CD4-positive, alpha-beta T cell treated with Interleukin-4 for 1 hour (primary cell): ENCODE measurements at regions not wholly inside any gene's neighbourhood (a gene's known extent, or its start where the extent isn't known, plus 50 kb on each side); places are given as distances from the start of the nearest gene placed in this dataset.

ENCODE experiments used
- DNase-seq, 2 donors: peaks; one replicate each; pipeline ENCODE4 v3.0.0-alpha.2; 2020 to 2022

- no peak for DNase-seq
These were observed 160.2 kb downstream of the MRPL14 start for GRCh38 chr6:43966853-43967718.

DNA sequence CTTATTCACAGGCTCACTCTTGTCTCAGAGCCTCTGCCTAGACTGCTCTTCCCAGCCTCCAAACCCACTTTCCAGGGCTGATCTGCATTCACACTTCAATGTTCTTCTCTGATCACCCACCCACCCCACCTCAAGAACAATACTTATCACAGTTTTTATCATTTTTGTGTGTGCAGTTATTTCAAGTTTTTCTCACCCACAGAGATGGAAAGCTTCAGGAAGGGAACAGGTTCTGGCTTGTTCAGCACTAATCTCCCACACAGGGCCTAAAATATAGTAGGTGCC is 160.9 kb downstream of the MRPL14 start:
- no peak for DNase-seq

- DNase-seq: no peak
These were observed 161.5 kb downstream of the MRPL14 start for GRCh38 chr6:43965628-43966373.

GRCh38 chr6:43964659-43965570 is 162.3 kb downstream of the MRPL14 start:
- DNase-seq: no peak

DNA sequence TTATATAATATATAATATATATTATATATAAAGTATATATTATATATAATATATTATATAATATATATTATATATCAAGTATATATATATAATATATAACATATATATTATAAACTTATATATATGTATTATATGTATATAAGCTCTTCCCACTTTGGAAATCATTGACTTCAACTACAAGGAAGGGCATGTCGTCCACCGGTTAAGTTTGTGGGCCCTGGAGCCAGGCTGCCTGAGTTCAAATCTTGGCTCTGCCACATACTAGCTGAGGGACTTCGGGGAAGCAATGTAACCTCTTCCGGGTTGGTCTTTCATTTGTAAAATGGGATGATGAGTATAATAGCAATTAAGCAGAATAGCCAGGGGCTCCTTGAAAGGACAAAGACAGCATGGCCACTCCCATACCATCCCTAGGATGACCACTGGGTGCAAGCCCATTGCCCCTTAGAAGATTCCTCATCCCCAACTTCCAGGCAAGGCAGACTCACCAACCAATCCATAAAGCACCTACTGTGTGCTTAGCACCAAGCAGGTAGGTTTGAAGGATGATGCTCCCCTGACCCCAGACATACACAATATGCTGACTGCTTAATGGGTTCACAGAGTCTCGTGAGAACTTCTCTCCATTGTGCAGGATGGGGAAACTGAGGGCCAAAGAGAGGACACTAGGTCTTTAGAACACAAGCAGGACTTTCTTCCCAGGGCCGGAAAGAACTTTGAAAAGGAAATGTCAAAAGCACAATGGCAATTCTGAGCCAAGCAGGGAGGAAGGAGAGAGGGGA is 163.2 kb downstream of the MRPL14 start:
- DNase-seq: no peak

DNA sequence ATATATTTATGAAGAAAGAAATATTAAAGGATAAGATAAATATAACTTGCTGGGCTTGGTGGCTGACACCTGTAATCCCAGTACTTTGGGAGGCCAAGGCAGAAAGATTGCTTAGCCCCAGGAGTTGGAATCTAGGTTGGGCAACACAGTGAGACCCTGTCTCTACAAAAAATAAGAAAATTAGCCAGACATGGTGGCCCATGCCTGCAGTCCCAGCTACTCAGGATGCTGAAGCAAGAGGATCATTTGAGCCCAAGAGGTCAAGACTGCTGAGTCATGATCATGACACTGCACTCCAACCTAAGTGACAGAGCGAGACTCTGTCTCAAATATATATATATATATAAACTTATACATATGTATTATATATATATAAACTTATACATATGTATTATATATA is 164.0 kb downstream of the MRPL14 start:
- no peak for DNase-seq

GRCh38 chr6:43962458-43962857 is 164.8 kb downstream of the MRPL14 start:
- no peak for DNase-seq

GRCh38 chr6:43957273-43957672 is 170.0 kb downstream of the MRPL14 start:
- DNase-seq: no peak

DNA sequence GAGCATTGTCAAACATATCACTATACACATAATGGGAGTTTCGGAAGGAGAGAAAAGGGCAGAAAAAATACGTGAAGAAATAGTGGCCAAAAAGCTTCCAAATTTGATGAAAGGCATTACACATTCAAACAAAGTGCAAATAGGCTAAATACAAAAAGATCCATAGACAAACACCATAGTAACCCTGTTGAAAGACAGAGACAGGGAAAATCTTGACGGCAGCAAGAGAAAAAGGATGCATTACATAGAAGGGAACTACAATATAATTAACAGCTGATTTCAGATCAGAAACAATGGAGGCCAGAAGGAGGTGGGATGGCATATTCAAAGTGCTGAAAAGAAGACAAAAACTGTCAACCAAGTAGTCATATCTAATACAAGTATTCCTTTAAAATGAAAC is 170.8 kb downstream of the MRPL14 start:
- no peak for DNase-seq

GRCh38 chr6:43954311-43955131 is 172.7 kb downstream of the MRPL14 start:
- no peak for DNase-seq

DNA sequence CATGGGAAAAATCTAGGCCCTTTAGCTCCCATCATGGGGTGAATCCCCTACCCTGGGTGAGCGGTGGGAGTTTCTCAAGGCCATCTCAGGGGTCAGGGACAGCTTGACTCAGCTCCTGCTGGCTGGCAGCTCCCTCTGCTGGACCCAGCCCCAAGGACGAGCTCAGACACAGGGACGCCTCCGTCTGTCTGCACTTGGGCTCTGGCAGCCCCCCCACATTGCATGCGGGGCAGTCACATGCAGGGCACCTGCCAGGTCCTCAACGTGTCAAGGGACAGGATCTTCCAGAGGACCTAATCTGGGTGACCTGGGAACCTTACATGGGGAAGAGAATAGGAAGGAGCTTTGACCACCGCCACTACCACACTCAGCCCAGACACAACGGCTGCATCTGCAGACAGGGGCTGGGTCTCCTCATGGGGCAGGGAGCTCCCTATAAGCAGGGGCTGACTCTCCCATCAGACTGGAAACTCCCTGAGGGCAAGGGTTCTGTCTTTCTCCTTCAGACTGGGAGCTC is 173.4 kb downstream of the MRPL14 start:
- no peak for DNase-seq

GRCh38 chr6:43953256-43953655 is 174.0 kb downstream of the MRPL14 start:
- DNase-seq: no peak

DNA sequence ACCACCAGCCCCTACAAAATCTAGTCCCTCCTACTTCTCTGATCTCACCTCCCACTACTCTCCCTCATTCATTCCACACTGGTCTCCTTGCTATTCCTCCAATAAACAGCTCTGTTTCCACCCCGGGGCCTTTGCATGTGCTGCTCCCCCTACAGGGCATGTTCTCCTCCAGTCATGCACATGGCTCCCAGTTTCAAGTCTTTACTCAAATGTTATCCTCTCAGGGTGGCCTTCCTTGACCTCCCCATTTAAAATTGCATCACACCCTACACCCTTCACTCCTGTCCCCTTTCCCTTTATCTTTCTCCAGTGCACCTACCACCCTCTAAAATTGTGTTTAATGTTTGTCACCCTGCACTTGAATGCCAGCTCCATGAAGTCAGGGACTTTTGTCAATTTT is 174.5 kb downstream of the MRPL14 start:
- no peak for DNase-seq

DNA sequence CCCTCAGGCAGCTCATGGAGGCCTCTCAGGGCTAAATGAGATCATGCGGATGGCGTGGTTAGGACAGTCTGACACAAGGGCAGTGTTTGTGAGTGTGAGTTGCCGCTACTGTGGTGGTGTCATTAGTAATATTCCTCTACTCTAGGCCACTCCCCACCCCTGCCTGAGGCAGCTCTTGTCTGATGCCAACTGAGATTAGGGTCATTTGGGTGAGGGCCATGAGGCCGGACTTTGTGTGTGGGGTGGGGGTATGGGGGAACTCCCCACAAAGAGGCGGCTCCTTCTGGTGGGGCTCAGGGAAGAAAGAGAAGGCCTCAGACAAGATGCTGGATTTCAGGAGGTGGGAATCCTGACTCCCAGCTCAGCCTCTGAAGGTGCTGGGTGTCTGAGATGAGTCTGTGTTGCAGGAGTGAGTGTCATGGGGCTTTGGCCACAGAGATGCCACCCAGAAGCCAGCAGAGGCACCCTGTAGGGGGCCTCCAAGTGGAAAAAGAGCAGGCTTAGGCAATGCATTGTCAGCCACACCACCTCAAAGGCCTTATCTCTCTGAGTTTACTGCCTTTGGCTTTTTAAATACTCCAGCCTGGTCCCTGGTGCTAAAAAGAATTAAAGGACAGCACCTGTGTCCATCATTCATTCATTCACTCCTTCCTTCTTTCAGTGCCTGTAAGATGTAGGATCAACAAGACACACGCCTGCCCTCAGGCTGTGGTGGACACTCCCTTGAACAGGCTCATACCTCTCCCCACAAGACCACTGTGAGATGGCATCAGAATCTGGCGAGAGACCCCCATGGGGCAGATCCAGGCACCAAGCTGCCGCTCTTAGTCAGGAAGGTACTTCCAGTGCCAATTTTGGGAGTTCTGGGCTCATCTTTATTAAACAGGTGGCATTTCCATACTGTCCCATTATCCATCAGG is 175.2 kb downstream of the MRPL14 start:
- DNase-seq: no peak

DNA sequence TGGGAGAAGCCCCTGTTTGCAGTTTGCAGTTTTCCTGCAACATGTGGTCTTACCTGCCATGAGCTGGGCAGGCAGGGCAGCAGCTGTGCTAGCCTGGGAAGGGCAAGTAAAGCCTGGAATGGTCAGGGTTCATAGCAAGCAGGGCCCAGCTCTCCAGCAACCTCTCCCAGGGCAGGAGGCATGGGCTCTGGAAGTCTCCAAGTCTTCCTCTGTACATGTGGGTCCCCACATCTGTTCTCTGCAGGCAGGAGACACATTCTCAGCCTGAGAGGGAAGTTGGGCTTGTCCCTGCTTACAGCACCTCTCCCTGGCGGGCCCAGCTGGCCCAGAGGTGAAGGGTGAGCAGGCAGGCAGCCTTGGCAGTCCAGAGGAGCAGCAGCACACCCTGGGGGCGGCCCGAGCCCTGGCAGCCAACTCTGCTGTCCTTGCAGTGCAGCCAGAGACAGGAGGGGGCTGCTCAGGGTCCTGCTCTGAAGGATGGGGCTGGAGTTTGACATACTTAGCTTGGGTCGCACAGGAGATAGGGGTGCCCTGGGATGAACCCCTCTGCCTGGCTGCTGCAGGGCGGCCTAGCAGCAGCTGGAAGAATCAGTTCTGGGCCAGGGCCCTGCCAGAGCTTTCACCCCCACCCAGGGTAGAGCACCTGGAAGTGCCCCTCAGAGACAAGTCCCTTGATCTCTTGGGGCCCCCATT is 176.0 kb downstream of the MRPL14 start:
- peak in 1 of 2 donors; percentile 23 for DNase-seq

DNA sequence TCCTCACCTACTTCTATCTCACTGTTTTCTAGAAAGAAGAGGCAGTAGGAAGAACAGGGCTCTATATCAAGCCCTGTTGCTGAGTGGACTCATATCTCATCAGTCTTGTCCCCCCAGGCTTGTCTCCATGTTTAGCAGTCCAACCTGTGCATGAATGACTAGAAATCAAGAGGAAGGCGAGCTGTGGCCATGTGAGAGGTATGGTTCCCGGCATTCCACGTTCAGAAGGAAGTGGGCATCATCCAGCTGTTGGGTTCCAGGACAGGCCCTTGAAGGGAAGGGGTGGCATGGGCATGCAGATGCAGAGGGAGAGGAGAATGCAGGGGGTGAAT is 176.6 kb downstream of the MRPL14 start:
- no peak for DNase-seq

DNA sequence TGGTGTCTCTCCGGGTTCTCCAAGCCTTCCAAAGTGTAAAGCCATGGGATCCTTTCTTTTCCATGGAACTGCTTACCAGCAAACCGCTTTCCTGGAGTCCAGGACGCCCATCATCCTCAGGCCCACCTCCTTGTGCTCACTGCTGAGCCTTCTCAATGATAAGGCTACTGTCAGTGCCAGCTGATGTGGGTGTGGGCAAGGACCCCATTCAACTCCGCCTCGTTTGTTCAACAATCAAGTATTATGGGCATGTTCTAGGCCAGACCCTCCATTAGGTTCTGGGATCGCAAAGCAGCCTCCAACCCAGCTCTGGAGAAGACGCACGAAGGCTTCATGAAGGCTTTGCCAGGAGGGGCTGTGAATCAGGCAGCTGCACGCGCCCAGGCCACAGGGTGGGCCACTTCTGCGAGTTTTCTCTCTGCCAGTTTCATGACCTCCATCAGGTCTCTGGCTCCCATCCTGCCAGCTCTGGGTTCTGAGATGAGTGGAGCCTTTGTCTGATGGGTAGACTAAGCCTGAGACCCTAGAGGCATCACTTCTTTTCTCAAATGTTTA is 177.1 kb downstream of the MRPL14 start:
- no peak for DNase-seq

GRCh38 chr6:43949551-43949991 is 177.7 kb downstream of the MRPL14 start:
- no peak for DNase-seq
